DOHH2 (cell line): ENCODE measurements at regions not wholly inside any gene's neighbourhood (a gene's known extent, or its start where the extent isn't known, plus 50 kb on each side); places are given as distances from the start of the nearest gene placed in this dataset.

ENCODE experiments used
- H3F3A ChIP-seq: fragments of 200-600 bp; sonication (generic), shearing (Covaris generic); 2 replicates; pipeline ENCODE4 v1.6.0; 2016; ENCODE audit warnings: antibody characterized with exemption, mild to moderate bottlenecking; ENCODE audit not compliant: control insufficient read depth, insufficient read depth
- H3K27ac ChIP-seq: fragments of 200-600 bp; sonication (generic); 2 replicates; pipeline ENCODE4 v1.5.1; 2014; ENCODE audit warnings: low read depth, mild to moderate bottlenecking, low read length, moderate library complexity
- H3K27me3 ChIP-seq: fragments of 200-600 bp; sonication (generic); 2 replicates; pipeline ENCODE4 v1.6.1; 2014; ENCODE audit warnings: mild to moderate bottlenecking, low read length, mixed read lengths; ENCODE audit not compliant: control insufficient read depth
- H3K36me3 ChIP-seq: fragments of 200-600 bp; sonication (generic); 2 replicates; pipeline ENCODE4 v1.6.1; 2014; ENCODE audit warnings: mild to moderate bottlenecking, low read length, moderate library complexity, mixed read lengths; ENCODE audit not compliant: control insufficient read depth
- H3K4me1 ChIP-seq: fragments of 200-600 bp; sonication (generic); 2 replicates; pipeline ENCODE4 v1.6.1; 2014; ENCODE audit warnings: mild to moderate bottlenecking, low read length, mixed read lengths; ENCODE audit not compliant: control insufficient read depth
- H3K4me2 ChIP-seq: fragments of 200-600 bp; sonication (generic); 2 replicates; pipeline ENCODE4 v1.6.0; 2014; ENCODE audit warnings: mild to moderate bottlenecking, low read length, moderate library complexity
- H3K4me3 ChIP-seq: fragments of 200-600 bp; sonication (generic); 2 replicates; pipeline ENCODE4 v1.5.1; 2014; ENCODE audit warnings: mild to moderate bottlenecking, low read length, mixed read lengths
- H3K79me2 ChIP-seq: fragments of 200-600 bp; sonication (generic); 2 replicates; pipeline ENCODE4 v1.6.1; 2014; ENCODE audit warnings: mild to moderate bottlenecking, low read length, mixed read lengths; ENCODE audit not compliant: control insufficient read depth
- H3K9me2 ChIP-seq: fragments of 200-600 bp; sonication (generic); replicated peaks from 2 replicates; pipeline ENCODE4 v1.6.1; 2014; ENCODE audit warnings: mild to moderate bottlenecking, low read length, mixed read lengths; ENCODE audit not compliant: control insufficient read depth
- H3K9me3 ChIP-seq: fragments of 200-600 bp; sonication (generic); 2 replicates; pipeline ENCODE4 v1.6.1; 2014; ENCODE audit warnings: antibody characterized with exemption, low read length, mixed read lengths; ENCODE audit not compliant: control insufficient read depth, insufficient read depth
- H4K20me1 ChIP-seq: fragments of 200-600 bp; sonication (generic); 2 replicates; pipeline ENCODE4 v1.6.0; 2014; ENCODE audit warnings: low read depth, mild to moderate bottlenecking, antibody characterized with exemption, low read length, moderate library complexity; ENCODE audit not compliant: control insufficient read depth, insufficient read depth
- EZH2phosphoT487 ChIP-seq: fragments of 200-600 bp; sonication (generic); IDR thresholded peaks from 2 replicates; pipeline ENCODE4 v1.6.1; 2017; ENCODE audit warnings: borderline replicate concordance, mild to moderate bottlenecking, antibody characterized with exemption, low read length, moderate library complexity, mixed read lengths
- TF ChIP-seq, protein P1 (sequence below): fragments of 200-600 bp; sonication (generic); IDR thresholded peaks from one replicate; pipeline ENCODE4 v1.5.1; 2014; ENCODE audit warnings: antibody characterized with exemption, mild to moderate bottlenecking, low read depth, low read length; ENCODE audit not compliant: poor library complexity, severe bottlenecking

DNA sequence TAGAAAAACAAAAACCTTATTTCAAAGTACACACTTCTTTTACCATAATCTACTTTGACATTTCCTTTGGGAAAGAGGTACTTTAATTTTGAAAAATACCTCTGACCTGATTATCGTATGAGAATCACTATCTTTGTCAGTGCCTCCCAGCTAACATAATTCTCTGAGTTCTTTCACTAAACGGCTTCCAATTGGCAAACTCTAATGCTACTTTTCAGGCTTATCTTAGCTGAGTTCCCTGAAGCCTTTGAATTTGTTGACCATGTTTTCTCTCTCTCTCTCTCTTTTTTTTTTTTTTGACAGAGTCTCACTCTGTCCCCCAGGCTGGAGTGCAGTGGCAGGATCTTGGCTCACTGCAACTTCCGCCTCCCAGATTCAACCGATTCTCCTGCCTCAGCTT, 312.8 kb downstream of the ZPLD1 start:
- H3K9me2 ChIP-seq = no peaks in the 10 kb centered on the region
- no peaks in the 10 kb centered on the region for H3K4me1 ChIP-seq
- H3K4me2 ChIP-seq = no peak overlapping the region
- no peaks in the 10 kb centered on the region for H3K79me2 ChIP-seq
- H3K9me3 ChIP-seq = no peaks in the 10 kb centered on the region
- no peak overlapping the region for H3K4me3 ChIP-seq
- no peaks in the 10 kb centered on the region for H3K27me3 ChIP-seq
- no peak overlapping the region for H3K27ac ChIP-seq
- H3F3A ChIP-seq = no peaks in the 10 kb centered on the region
- H3K36me3 ChIP-seq = no peaks in the 10 kb centered on the region
- TF ChIP-seq, protein P1, sequence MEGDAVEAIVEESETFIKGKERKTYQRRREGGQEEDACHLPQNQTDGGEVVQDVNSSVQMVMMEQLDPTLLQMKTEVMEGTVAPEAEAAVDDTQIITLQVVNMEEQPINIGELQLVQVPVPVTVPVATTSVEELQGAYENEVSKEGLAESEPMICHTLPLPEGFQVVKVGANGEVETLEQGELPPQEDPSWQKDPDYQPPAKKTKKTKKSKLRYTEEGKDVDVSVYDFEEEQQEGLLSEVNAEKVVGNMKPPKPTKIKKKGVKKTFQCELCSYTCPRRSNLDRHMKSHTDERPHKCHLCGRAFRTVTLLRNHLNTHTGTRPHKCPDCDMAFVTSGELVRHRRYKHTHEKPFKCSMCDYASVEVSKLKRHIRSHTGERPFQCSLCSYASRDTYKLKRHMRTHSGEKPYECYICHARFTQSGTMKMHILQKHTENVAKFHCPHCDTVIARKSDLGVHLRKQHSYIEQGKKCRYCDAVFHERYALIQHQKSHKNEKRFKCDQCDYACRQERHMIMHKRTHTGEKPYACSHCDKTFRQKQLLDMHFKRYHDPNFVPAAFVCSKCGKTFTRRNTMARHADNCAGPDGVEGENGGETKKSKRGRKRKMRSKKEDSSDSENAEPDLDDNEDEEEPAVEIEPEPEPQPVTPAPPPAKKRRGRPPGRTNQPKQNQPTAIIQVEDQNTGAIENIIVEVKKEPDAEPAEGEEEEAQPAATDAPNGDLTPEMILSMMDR = no peak
- TF ChIP-seq EZH2phosphoT487 = no peak
- no peaks in the 10 kb centered on the region for H4K20me1 ChIP-seq

DNA sequence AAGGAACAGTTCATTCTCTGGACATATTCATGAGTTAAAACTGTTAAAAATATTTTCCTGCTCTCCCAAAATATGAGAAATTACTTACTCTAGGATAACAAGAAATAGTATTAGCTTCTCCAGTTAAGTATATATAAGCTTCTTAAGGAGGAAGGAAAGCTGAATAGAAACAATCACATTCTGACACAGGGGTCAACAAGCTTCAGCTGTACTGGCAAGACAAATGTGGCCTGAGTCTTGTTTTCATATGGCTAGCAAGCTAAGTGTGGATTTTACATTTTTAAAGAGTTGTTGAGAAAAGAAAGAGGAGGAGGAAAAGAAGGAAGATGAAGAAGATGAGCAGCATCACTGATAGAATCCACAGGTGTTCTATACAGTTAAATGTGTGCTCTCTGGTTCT, 313.8 kb downstream of the ZPLD1 start:
- no peak overlapping the region for H3K27ac ChIP-seq

DNA sequence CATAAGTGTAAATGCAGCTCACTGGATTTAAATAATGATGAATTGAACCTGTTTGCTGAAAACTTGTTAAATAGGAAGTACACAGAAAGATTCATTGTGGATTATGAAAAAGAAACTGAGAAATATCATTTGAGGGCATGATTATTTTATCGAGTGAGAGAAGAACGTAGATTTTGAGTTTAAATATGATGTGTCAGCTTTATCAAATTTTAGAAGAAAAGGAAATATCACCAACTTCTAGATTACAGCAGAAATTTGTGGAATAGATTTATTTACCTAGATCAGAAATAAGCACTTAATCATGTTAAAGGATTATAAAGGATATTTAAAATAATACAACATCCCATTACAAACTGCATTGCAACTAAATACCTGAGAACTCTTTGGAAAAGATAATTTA, 315.5 kb downstream of the ZPLD1 start:
- no peaks in the 10 kb centered on the region for H3K36me3 ChIP-seq
- no peaks in the 10 kb centered on the region for H3K9me3 ChIP-seq
- no peaks in the 10 kb centered on the region for H4K20me1 ChIP-seq
- no peak overlapping the region for H3K27ac ChIP-seq
- H3K27me3 ChIP-seq = no peaks in the 10 kb centered on the region
- H3K4me2 ChIP-seq = no peak overlapping the region
- H3K79me2 ChIP-seq = no peaks in the 10 kb centered on the region
- TF ChIP-seq, protein P1 = no peak
- TF ChIP-seq EZH2phosphoT487 = no peak
- no peaks in the 10 kb centered on the region for H3K4me1 ChIP-seq
- H3K4me3 ChIP-seq = no peak overlapping the region
- H3F3A ChIP-seq = no peaks in the 10 kb centered on the region
- H3K9me2 ChIP-seq = no peaks in the 10 kb centered on the region

More for the DNA sequence above, 313.8 kb downstream of the ZPLD1 start:
- H3K9me3 ChIP-seq = no peaks in the 10 kb centered on the region
- H3K27me3 ChIP-seq = no peaks in the 10 kb centered on the region
- no peak for TF ChIP-seq EZH2phosphoT487
- TF ChIP-seq, protein P1 = no peak
- no peak overlapping the region for H3K4me3 ChIP-seq
- no peaks in the 10 kb centered on the region for H3K9me2 ChIP-seq
- H3F3A ChIP-seq = no peaks in the 10 kb centered on the region
- H3K36me3 ChIP-seq = no peaks in the 10 kb centered on the region
- no peaks in the 10 kb centered on the region for H3K79me2 ChIP-seq
- no peaks in the 10 kb centered on the region for H4K20me1 ChIP-seq
- no peak overlapping the region for H3K4me2 ChIP-seq
- no peaks in the 10 kb centered on the region for H3K4me1 ChIP-seq

DNA sequence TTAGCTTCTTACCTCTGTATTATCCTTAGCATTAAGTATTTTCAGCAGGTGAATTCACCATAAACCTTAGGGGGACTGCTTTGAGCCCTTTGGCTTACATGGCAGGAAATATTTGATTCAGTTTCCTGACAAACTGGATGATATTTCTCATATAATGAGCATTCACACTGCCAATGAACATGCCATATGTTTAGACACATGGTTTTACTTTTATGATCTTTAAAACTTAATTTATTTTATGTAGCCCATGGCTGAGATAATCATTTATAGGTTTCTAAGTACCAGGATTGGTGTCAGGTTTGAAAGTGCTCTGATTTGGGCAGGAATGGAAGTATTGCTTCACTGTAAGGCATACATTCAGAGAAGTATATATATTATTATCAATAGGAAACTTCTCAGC, 319.1 kb downstream of the ZPLD1 start:
- H3K27ac ChIP-seq = no peak overlapping the region
- H3K4me2 ChIP-seq = no peak overlapping the region
- H3K9me2 ChIP-seq = no peaks in the 10 kb centered on the region
- no peaks in the 10 kb centered on the region for H4K20me1 ChIP-seq
- TF ChIP-seq, protein P1 = no peak
- no peak for TF ChIP-seq EZH2phosphoT487
- no peaks in the 10 kb centered on the region for H3K36me3 ChIP-seq
- no peaks in the 10 kb centered on the region for H3K4me1 ChIP-seq
- no peaks in the 10 kb centered on the region for H3F3A ChIP-seq
- H3K27me3 ChIP-seq = no peaks in the 10 kb centered on the region
- H3K9me3 ChIP-seq = no peaks in the 10 kb centered on the region
- no peak overlapping the region for H3K4me3 ChIP-seq
- no peaks in the 10 kb centered on the region for H3K79me2 ChIP-seq
